Keratinocyte (primary cell): ENCODE measurements at regions not wholly inside any gene's neighbourhood (a gene's known extent, or its start where the extent isn't known, plus 50 kb on each side); places are given as distances from the start of the nearest gene placed in this dataset.

Source experiments
- DNase-seq: peaks from one replicate; pipeline ENCODE4 v3.0.0-alpha.2; 2011; ENCODE audit warnings: low read depth, missing footprints, low spot score
- FAIRE-seq: peaks from 2 replicates; lab custom pipeline; 2011; peaks lifted over from hg19 to GRCh38; lab: Jason Lieb, UNC
- H2AFZ ChIP-seq: 2 replicates; pipeline ENCODE4 v1.6.0; 2012; ENCODE audit warnings: low read length, control low read depth, inconsistent platforms; ENCODE audit not compliant: control insufficient read depth
- H3K27ac ChIP-seq: 2 replicates; pipeline ENCODE4 v1.5.1; 2011; ENCODE audit warnings: low read length; ENCODE audit not compliant: control insufficient read depth, insufficient read depth
- H3K27me3 ChIP-seq: 3 replicates; pipeline ENCODE4 v1.6.0; 2011; ENCODE audit warnings: low read length; ENCODE audit not compliant: control insufficient read depth, insufficient read depth; ENCODE audit errors: extremely low read depth
- H3K36me3 ChIP-seq, 2 experiments: 2 replicates in 1 of 2; 3 replicates in 1 of 2; pipeline ENCODE4 v1.5.1; 2011; ENCODE audit warnings: low read length in 2 of 2, mild to moderate bottlenecking in 1 of 2; ENCODE audit not compliant: control insufficient read depth in 2 of 2, insufficient read depth in 2 of 2; ENCODE audit errors: extremely low read depth in 1 of 2
- H3K4me1 ChIP-seq: 3 replicates; pipeline ENCODE4 v1.5.1; 2011; ENCODE audit warnings: low read length; ENCODE audit not compliant: control insufficient read depth, insufficient read depth; ENCODE audit errors: extremely low read depth
- H3K4me2 ChIP-seq: 3 replicates; pipeline ENCODE4 v1.6.0; 2011; ENCODE audit warnings: low read depth, low read length; ENCODE audit not compliant: control insufficient read depth, insufficient read depth; ENCODE audit errors: extremely low read depth
- H3K4me3 ChIP-seq, 3 experiments: fragments of 200-600 bp in 1 of 3; sonication (generic) in 1 of 3; 2 replicates in 2 of 3; 3 replicates in 1 of 3; pipeline ENCODE4 v1.5.1; 2011 to 2016; ENCODE audit warnings: low read length in 3 of 3, mild to moderate bottlenecking in 3 of 3, control low read depth in 2 of 3, inconsistent platforms in 1 of 3, low read depth in 1 of 3, mixed read lengths in 1 of 3, mixed run types in 1 of 3, moderate library complexity in 1 of 3; ENCODE audit not compliant: control insufficient read depth in 2 of 3, insufficient read depth in 2 of 3; ENCODE audit errors: extremely low read depth in 1 of 3
- H3K79me2 ChIP-seq: 2 replicates; pipeline ENCODE4 v1.6.0; 2012; ENCODE audit warnings: low read length; ENCODE audit not compliant: control insufficient read depth, insufficient read depth
- H3K9ac ChIP-seq: 3 replicates; pipeline ENCODE4 v1.6.0; 2011; ENCODE audit warnings: low read length; ENCODE audit not compliant: control insufficient read depth, insufficient read depth; ENCODE audit errors: extremely low read depth
- H3K9me1 ChIP-seq: 3 replicates; pipeline ENCODE4 v1.6.0; 2011; ENCODE audit warnings: low read length; ENCODE audit not compliant: control insufficient read depth, insufficient read depth; ENCODE audit errors: extremely low read depth
- H3K9me3 ChIP-seq: 2 replicates; pipeline ENCODE4 v1.5.1; 2012; ENCODE audit warnings: low read depth, low read length; ENCODE audit not compliant: control insufficient read depth
- H4K20me1 ChIP-seq: 3 replicates; pipeline ENCODE4 v1.6.0; 2011; ENCODE audit warnings: low read length; ENCODE audit not compliant: control insufficient read depth, insufficient read depth; ENCODE audit errors: extremely low read depth
- EZH2 ChIP-seq: IDR thresholded peaks from one replicate; pipeline ENCODE4 v1.6.1; 2012; ENCODE audit warnings: inconsistent platforms, mild to moderate bottlenecking, low read length, moderate library complexity
- dilution Hi-C: fragments of 300-500 bp; cut with MboI; formaldehyde crosslinking; loops from one replicate; pipeline ENCODE4 v1.7.0; 2020; ENCODE audit warnings: low sequenced_read_pairs; ENCODE audit not compliant: extremely low pct_ligation_motif_present
- TF ChIP-seq, protein P1 (sequence below), 3 experiments: IDR thresholded peaks in 1 of 3; conservative IDR thresholded peaks in 1 of 3; optimal IDR thresholded peaks in 1 of 3; 2 replicates in 2 of 3; 3 replicates in 1 of 3; pipeline versions ENCODE3 to v1.5.1; 2011; ENCODE audit warnings: low read length in 3 of 3, mild to moderate bottlenecking in 3 of 3, moderate library complexity in 2 of 3, control low read depth in 1 of 3, inconsistent platforms in 1 of 3; ENCODE audit not compliant: insufficient read depth in 2 of 3; ENCODE audit errors: extremely low read depth in 1 of 3

GRCh38 chr3:1477669-1478068 lies 384.8 kb downstream of the CNTN6 start:
- Histone ChIP-seq H3K4me2 (no peak overlapping the region), H3K9ac (no peak overlapping the region), H3K36me3 (no peaks in the 10 kb centered on the region), H4K20me1 (no peaks in the 10 kb centered on the region), H3K79me2 (no peaks in the 10 kb centered on the region), H3K4me1 (no peaks in the 10 kb centered on the region), H3K27me3 (no peaks in the 10 kb centered on the region), H2AFZ (no peak overlapping the region), H3K27ac (no peak overlapping the region), H3K9me1 (no peaks in the 10 kb centered on the region), H3K4me3 (no peak overlapping the region), H3K9me3 (peaks cover 4% of the 10 kb centered on the region)
- TF ChIP-seq, protein P1, sequence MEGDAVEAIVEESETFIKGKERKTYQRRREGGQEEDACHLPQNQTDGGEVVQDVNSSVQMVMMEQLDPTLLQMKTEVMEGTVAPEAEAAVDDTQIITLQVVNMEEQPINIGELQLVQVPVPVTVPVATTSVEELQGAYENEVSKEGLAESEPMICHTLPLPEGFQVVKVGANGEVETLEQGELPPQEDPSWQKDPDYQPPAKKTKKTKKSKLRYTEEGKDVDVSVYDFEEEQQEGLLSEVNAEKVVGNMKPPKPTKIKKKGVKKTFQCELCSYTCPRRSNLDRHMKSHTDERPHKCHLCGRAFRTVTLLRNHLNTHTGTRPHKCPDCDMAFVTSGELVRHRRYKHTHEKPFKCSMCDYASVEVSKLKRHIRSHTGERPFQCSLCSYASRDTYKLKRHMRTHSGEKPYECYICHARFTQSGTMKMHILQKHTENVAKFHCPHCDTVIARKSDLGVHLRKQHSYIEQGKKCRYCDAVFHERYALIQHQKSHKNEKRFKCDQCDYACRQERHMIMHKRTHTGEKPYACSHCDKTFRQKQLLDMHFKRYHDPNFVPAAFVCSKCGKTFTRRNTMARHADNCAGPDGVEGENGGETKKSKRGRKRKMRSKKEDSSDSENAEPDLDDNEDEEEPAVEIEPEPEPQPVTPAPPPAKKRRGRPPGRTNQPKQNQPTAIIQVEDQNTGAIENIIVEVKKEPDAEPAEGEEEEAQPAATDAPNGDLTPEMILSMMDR (optimal IDR thresholded peaks at IDR 0.05 in 1 of 3, IDR thresholded peaks at IDR 0.05 in 1 of 3, conservative IDR thresholded peaks at IDR 0.05 in 1 of 3; ENCODE audit: extremely low read depth in 1 of 3, insufficient read depth in 2 of 3, low read length in 3 of 3) = no peak
- TF ChIP-seq EZH2 = no peak
- dilution Hi-C loops = no loop called here
- DNase-seq (no peak), FAIRE-seq (no peak)

DNA sequence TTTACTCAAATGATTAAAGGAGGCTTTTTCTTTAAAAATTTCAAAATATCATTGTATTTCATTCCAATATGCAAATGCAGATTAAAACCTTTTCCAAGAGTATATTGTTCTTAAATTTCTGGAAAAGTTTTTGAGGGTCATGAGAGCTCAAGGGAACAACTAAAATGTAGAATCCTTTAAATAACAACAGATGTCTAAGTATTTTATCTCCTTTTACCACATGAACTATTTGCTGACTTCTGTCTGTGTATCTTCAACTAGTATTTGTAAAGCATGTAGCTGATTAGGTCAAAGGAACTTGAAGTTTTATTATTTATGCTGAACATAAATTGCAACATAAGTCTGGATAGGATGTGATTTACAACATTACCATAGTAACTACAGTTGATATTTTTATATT lies 402.6 kb downstream of the CNTN6 start:
- Histone ChIP-seq H2AFZ (no peak overlapping the region), H3K4me1 (no peaks in the 10 kb centered on the region), H3K9ac (no peak overlapping the region), H3K4me2 (no peak overlapping the region), H3K79me2 (no peaks in the 10 kb centered on the region), H3K27me3 (no peaks in the 10 kb centered on the region), H3K9me3 (no peaks in the 10 kb centered on the region), H3K36me3 (no peaks in the 10 kb centered on the region), H3K9me1 (no peaks in the 10 kb centered on the region), H4K20me1 (no peaks in the 10 kb centered on the region), H3K27ac (no peak overlapping the region), H3K4me3 (no peak overlapping the region)
- DNase-seq = no peak
- no peak for FAIRE-seq
- no peak for TF ChIP-seq EZH2
- TF ChIP-seq, protein P1 (optimal IDR thresholded peaks at IDR 0.05 in 1 of 3, IDR thresholded peaks at IDR 0.05 in 1 of 3, conservative IDR thresholded peaks at IDR 0.05 in 1 of 3; ENCODE audit: extremely low read depth in 1 of 3, insufficient read depth in 2 of 3, low read length in 3 of 3) = no peak
- dilution Hi-C loops = no loop called here
